ENCODE measurements at regions not wholly inside any gene's neighbourhood (a gene's known extent, or its start where the extent isn't known, plus 50 kb on each side); places are given as distances from the start of the nearest gene placed in this dataset.
A peak's percentile ranks its signal among the peaks of the same experiment; 100 is the strongest.

- Histone ChIP-seq H3K27me3 (ENCODE audit: control insufficient read depth, insufficient read depth, low read length) (no peaks in the 10 kb centered on the region), H3K27ac (ENCODE audit: low read length) (peak overlapping the region; percentile 87), H3K9me3 (ENCODE audit: control insufficient read depth, insufficient read depth, low read length) (no peaks in the 10 kb centered on the region), H3K4me3 (ENCODE audit: low read length) (no peak overlapping the region), H3K36me3 (ENCODE audit: control insufficient read depth, insufficient read depth, low read length) (no peaks in the 10 kb centered on the region), H3K4me1 (ENCODE audit: control insufficient read depth, insufficient read depth, low read length) (peaks cover 29% of the 10 kb centered on the region)
- no peak for TF ChIP-seq CTCF (IDR thresholded peaks at IDR 0.05)
- Mint-ChIP-seq H3K4me1 (peaks cover 24 to 27% of the 10 kb centered on the region in 2 donors), H3K36me3 (no peaks in the 10 kb centered on the region), H3K27me3 (ENCODE audit: low read depth in 2 of 2) (no peaks in the 10 kb centered on the region), H3K9me3 (no peaks in the 10 kb centered on the region), H3K4me3 (no peak overlapping the region), H3K27ac (peak overlapping the region; percentile 1 to 46)
- intact Hi-C loops (cut with micrococcal nuclease), result no loop called here
- DNase-seq (no peak), ATAC-seq (no peak)
- 98% methylated on average over 3 of the region's 3 CpGs for WGBS (ENCODE audit: insufficient coverage)
Observed at GRCh38 chr15:85327820-85328219, 52.6 kb upstream of the AKAP13 start.

- Mint-ChIP-seq H3K27ac (peak overlapping the region; percentile 55 to 91), H3K36me3 (no peaks in the 10 kb centered on the region), H3K27me3 (ENCODE audit: low read depth in 2 of 2) (no peaks in the 10 kb centered on the region), H3K4me1 (peaks cover 24 to 27% of the 10 kb centered on the region in 2 donors), H3K4me3 (peak overlapping the region; percentile 95), H3K9me3 (no peaks in the 10 kb centered on the region)
- peak overlapping the region; percentile 43 for H3K4me3 ChIP-seq (ENCODE audit: low read length)
- peaks cover 29% of the 10 kb centered on the region for H3K4me1 ChIP-seq (ENCODE audit: control insufficient read depth, insufficient read depth, low read length)
- intact Hi-C loops (cut with micrococcal nuclease), result no loop called here
- peak in 2 of 3 donors; percentile 45 to 54 for ATAC-seq
- DNase-seq, result peak in 1 of 2 donors; percentile 66
- peak overlapping the region; percentile 87 for H3K27ac ChIP-seq (ENCODE audit: low read length)
- H3K9me3 ChIP-seq (ENCODE audit: control insufficient read depth, insufficient read depth, low read length), result no peaks in the 10 kb centered on the region
- no peaks in the 10 kb centered on the region for H3K36me3 ChIP-seq (ENCODE audit: control insufficient read depth, insufficient read depth, low read length)
- 2% methylated on average over 18 of the region's 19 CpGs for WGBS (ENCODE audit: insufficient coverage)
- TF ChIP-seq CTCF (IDR thresholded peaks at IDR 0.05), result no peak
- H3K27me3 ChIP-seq (ENCODE audit: control insufficient read depth, insufficient read depth, low read length), result no peaks in the 10 kb centered on the region
Observed at GRCh38 chr15:85329561-85330422, 50.6 kb upstream of the AKAP13 start.
